Fibroblast of villous mesenchyme (primary cell): ENCODE measurements at regions not wholly inside any gene's neighbourhood (a gene's known extent, or its start where the extent isn't known, plus 50 kb on each side); places are given as distances from the start of the nearest gene placed in this dataset.

Experiments
- DNase-seq: peaks from one replicate; pipeline ENCODE4 v3.0.0-alpha.2; 2010; ENCODE audit warnings: low read depth
- H3K4me3 ChIP-seq: 2 replicates; pipeline ENCODE4 v1.5.1; 2011; ENCODE audit warnings: low read depth, mild to moderate bottlenecking, low read length
- CTCF ChIP-seq: IDR thresholded peaks from 2 replicates; pipeline ENCODE4 v1.5.1; 2012; ENCODE audit warnings: low read depth, mild to moderate bottlenecking, low read length; ENCODE audit not compliant: insufficient read depth

DNA sequence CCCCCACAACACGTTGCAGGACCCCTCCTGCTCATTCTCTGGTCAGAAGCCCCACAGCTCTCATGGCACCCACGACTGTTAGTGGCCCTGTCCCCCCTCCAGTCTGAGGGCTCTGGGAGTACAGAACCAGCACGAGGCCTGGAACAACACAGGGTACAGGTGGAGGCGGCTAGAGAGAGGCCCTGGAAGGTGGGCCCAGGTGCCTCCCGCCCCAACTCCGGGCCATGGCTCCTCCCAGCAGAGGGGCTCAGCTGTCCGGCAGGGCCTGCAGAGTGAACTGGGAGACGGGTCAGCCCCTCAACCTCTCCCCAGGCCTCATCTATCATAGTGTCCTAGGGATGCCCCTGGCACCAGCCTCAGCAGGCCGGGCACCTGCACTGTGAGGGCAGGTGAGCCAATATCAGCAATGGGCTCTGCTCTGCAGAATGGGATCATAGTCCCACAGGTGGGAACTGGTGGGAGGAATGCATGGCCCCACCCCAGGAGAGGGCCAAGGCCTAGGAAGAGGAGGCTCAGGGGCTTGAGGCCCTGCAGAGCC, 58.6 kb downstream of the BARX1 start:
- DNase-seq, result no peak
- no peak for TF ChIP-seq CTCF

GRCh38 chr9:93896093-93896492, 59.1 kb downstream of the BARX1 start:
- TF ChIP-seq CTCF, result no peak
- no peak for DNase-seq
- no peak overlapping the region for H3K4me3 ChIP-seq

More for the DNA sequence above, 58.6 kb downstream of the BARX1 start:
- H3K4me3 ChIP-seq, result no peak overlapping the region

DNA sequence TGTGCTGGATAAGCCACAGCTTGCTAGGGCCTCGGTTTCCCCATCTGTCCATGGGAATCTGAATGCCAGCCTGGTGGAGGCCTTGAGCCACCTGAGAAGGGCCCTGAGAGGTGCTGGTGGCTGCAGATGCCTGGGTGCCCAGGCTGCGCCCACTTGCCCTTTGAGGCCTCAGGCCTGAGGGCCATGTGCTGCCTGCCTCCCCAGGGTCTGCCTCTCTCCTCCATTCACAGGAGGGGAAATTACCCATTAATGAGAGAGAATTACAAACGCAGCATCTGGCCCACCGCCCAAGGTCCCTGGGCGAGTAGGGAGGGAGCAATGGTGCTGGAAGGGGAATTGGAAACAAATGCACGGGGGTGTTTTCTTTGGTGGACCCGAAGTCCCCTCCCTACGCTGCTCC, 59.6 kb downstream of the BARX1 start:
- TF ChIP-seq CTCF, result no peak
- no peak overlapping the region for H3K4me3 ChIP-seq
- no peak for DNase-seq

- no peak overlapping the region for H3K4me3 ChIP-seq
- no peak for DNase-seq
- TF ChIP-seq CTCF, result no peak
Observed at GRCh38 chr9:93894691-93895079, 60.5 kb downstream of the BARX1 start.

- no peak for DNase-seq
- no peak overlapping the region for H3K4me3 ChIP-seq
- TF ChIP-seq CTCF, result no peak
Observed at GRCh38 chr9:93893899-93894690, 61.1 kb downstream of the BARX1 start.

- no peak for TF ChIP-seq CTCF
- no peak for DNase-seq
Observed at GRCh38 chr9:93893194-93893593, 62.0 kb downstream of the BARX1 start.

More at GRCh38 chr9:93893194-93893593, 62.0 kb downstream of the BARX1 start:
- H3K4me3 ChIP-seq, result no peak overlapping the region
